HEK293 (cell line): ENCODE measurements at regions not wholly inside any gene's neighbourhood (a gene's known extent, or its start where the extent isn't known, plus 50 kb on each side); places are given as distances from the start of the nearest gene placed in this dataset.

Experiments used
- SP3 ChIP-seq: fragments of 450-650 bp; formaldehyde crosslinking; IDR thresholded peaks from 2 replicates; pipeline ENCODE4 v1.5.1; 2016; ENCODE audit warnings: missing biosample characterization, missing genetic modification characterization
- ZNF530 ChIP-seq: fragments of 450-650 bp; formaldehyde crosslinking; IDR thresholded peaks from 2 replicates; pipeline ENCODE4 v1.5.1; 2016; ENCODE audit warnings: low read depth, missing biosample characterization, missing genetic modification characterization

DNA sequence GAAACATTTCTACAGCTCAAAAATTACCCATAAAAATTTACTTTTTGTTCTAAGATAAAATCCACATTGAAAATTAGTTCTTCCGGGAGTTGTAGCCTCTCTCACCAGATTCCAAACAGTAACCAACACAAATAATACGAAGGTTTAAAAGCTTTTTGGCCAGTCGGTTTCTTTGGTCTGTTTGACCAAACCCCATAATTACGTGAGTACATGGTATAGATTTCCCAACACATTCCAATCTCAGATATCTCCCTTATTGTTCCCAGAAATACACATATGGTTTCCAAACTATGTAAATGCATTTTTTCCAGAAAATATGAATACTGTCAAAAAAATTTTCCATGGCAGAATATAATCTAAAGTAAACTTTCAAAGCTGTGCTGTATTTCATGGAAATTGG is 722.0 kb downstream of the KCNJ2 start:
- no peak for TF ChIP-seq ZNF530
- TF ChIP-seq SP3 (tag by site-specific recombination) = no peak
